GM18870 (cell line): ENCODE measurements at regions not wholly inside any gene's neighbourhood (a gene's known extent, or its start where the extent isn't known, plus 50 kb on each side); places are given as distances from the start of the nearest gene placed in this dataset.
"Not testable (repeated sequence)": the region's sequence is repeated elsewhere in the genome, so short reads cannot be mapped to it uniquely, and the experiment has no call there.

Experiments
- ATAC-seq: cut with Tn5 transposase; IDR thresholded peaks from one replicate; pipeline ENCODE4 v1.9.1; 2021; ENCODE audit warnings: moderate library complexity; ENCODE audit not compliant: unreplicated experiment

GRCh38 chr18:10138719-10139118, 224.9 kb downstream of the VAPA start:
- no peak for ATAC-seq

DNA sequence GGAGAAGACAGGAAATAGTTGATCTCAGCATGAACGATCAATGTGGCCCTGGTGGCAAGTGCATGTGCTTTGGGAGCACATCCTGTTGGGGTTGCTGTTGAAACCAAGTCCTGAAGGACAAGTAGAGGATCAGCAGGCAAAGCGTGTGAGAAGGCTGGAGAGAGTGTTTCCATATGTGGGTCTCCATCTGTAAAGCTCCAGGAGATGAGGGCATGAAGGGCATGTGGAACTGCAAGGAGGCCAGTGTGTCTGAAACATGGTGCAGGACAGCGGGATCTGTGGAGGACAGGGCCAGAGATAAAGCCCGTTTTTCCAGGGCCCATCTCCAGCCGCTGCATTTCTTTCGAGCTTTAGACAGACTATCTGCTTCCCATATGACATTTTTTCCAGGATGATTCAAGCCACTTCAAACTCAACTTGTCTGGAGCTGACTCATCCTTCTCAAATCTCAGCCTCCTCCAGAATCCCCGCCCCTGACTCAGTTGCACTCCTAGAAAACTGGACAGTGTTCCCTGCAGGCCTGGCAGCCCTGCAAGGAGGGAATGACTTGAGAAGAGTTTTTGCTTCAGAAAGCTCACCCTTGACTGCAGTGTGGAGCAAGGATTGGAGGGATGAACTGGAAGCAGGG, 226.1 kb downstream of the VAPA start:
- no peak for ATAC-seq

DNA sequence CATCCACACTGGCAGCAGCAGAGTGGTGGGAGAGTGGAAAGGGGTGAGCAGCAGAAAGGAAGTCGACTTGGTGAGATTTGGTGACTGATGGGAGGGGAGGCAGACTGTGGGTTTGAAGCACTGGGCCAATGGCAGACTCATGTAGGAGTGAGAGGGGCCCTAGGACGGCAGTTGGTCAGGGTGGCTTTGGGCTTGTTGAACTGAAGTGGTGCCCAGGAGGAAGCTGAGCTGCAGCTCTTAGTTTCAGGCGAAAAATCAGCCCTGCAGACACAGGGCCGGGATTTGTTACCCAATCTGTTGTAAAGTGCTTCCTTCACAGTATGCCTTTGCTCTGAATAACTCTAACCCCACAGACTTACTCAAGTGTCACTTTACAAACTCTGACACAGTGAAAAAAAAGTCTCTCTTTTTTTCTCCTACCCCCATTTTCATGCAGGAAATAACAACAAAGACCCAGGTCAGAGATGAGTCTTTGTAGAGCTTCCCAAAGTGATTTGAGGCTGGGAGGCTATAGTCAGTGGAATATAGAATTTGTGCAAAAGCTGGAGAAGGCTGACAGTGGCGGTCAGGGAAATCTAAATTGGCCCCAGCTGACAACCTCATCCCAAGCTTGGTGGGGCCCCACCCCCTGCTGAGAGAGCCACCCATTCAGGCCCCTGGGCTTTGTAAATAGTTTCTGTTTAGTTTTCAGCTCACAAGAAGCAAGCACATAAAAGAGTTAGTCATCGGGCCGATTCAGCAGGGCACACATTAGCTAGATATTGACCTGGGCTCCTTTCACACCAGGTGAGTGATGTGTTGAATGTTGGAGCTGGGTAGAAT, 226.9 kb downstream of the VAPA start:
- no peak for ATAC-seq

DNA sequence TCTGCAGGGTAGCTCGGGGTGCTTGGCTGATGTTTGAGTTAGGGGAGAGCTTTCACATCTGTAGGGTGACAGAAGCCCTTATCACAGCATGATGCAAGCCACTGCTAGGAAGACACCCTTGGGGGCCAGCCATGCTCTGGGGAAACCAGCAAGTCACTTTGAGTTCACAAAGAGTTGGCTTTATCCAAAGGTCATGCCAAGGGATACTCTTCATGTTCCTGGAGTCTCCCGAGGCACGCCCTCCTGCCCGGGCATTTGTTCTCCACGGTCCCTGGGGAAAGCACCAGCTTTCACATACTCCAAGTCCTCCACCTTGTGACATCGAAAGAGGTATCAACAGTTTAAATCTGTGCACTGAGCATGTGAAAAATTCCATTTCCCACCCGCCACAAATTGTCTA, 227.7 kb downstream of the VAPA start:
- no peak for ATAC-seq

GRCh38 chr18:10142056-10142455, 228.2 kb downstream of the VAPA start:
- no peak for ATAC-seq

DNA sequence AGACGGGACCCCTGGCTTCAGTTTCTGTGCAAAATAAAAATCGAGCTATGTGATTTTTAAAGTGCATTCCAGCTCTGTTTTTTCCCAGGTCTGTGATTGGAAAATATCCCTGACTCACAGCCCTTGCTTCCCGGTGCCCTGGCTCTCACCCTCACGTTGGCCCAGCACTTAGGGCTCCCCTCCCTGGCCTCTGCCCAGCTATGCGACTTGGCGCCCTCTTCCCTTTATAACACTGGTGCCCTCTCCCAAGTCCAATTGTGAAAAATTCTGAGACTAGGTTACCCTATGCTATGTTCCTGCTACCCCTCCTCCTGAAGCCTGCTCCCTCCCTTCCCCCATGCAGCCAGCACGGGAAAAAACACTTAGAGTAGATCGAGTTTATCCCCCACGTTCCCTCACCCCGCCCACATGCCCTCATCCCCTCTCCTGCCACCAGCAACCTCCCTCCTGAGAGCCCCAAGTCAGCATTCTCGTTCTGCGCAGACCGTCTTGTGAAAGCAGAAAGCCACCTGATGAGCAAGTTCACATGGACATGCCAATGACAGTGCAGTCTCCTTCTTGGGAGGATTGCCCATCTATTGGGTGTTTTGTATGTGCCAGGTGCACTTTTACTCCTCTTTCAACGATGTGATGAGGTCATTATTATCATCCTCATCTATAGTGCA, 228.8 kb downstream of the VAPA start:
- ATAC-seq: no peak

- no peak for ATAC-seq
Measured at GRCh38 chr18:10143596-10143995, 229.8 kb downstream of the VAPA start.

- no peak for ATAC-seq
Measured at GRCh38 chr18:10145546-10145945, 231.7 kb downstream of the VAPA start.

DNA sequence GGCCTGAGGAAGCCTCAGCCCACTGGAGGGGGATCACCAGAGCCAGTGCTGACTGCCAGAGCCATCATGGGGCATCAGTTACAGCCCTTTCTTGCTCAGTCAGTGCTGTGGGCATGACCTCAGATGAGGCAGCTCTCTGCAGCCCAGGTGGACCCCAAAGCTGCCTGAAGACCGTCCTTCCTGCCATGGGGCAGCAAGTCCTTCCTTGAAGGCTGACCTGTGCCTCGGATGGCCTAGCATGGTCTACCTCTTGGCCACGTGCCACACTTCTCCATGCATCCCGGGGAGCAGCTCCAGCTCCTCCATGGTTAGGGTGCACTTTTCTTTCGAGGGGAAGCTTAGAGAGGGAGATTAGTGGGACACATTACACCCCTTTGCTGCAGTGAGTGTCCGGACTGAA, 233.4 kb downstream of the VAPA start:
- no peak for ATAC-seq

- no peak for ATAC-seq
Measured at GRCh38 chr18:10147752-10148151, 233.9 kb downstream of the VAPA start.

DNA sequence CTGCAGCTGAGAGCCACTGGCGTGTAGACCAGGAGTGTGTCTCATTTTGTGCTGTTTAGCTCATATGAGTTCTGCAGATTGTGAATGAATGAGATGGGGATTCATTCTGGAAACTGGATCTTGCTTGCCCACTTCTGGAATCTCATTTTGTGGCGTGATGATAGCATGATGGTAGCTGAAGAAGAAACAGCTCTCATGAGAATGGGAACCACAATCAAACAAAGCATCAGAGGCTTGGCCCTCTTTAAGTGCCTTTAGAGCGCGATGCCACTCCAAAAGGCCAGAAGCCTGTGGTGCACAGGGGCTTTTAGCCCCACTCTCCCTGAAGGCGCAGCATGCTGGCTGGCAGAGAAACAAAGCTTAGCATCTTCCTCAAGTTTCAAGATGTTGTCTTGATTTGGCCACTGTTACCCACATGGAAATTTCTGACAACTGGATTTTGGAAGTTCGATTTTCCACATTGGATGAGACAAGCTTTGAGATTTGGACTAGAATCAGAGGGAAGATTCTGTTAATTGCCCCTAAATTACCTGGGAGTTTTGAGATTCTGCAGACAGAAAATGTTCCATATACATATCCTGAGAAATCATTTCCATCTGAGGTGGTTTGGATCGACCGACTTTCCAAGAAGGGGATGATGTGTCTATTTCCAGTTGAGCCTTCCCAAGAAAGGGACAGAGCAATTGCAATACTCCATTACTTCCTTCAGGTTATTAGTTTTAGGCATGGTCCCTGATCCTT, 234.5 kb downstream of the VAPA start:
- ATAC-seq: no peak

GRCh38 chr18:10149768-10150556, 236.1 kb downstream of the VAPA start:
- ATAC-seq: no peak

DNA sequence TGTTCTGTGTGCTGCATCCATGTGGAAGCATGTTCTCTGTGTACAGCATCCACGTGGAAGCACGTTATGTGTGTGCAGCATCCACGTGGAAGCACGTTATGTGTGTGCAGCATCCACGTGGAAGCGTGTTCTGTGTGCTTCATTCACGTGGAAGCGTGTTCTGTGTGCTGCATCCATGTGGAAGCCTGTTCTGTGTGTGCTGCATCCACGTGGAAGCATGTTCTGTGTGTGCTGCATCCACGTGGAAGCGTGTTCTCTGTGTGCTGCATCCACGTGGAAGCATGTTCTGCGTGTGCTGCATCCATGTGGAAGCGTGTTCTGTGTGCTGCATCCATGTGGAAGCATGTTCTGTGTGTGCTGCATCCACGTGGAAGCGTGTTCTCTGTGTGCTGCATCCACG, 236.8 kb downstream of the VAPA start:
- ATAC-seq: not testable (repeated sequence)

GRCh38 chr18:10152475-10152874, 238.7 kb downstream of the VAPA start:
- ATAC-seq: no peak

GRCh38 chr18:10153924-10154752, 240.3 kb downstream of the VAPA start:
- ATAC-seq: no peak

GRCh38 chr18:10157706-10158105, 243.9 kb downstream of the VAPA start:
- ATAC-seq: no peak

DNA sequence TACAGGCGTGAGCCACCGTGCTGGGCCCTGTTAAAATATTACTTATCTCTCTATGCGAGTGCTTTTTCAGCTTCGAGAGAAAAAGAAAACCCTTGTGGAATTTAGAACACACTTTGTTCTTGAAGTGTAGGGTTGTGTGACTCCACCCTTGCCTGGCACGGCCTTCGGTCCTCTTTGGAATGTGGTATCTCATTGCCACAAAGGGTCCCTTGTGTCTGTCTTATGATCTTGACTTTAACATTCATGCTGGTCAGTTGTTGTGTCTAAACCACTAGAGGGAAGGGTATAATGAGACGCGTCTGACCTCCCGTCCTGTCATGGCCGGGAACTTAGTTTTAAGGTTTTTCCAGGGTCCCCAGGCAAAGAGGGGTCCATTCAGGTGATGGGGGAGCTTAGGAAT, 246.4 kb downstream of the VAPA start:
- ATAC-seq: no peak

DNA sequence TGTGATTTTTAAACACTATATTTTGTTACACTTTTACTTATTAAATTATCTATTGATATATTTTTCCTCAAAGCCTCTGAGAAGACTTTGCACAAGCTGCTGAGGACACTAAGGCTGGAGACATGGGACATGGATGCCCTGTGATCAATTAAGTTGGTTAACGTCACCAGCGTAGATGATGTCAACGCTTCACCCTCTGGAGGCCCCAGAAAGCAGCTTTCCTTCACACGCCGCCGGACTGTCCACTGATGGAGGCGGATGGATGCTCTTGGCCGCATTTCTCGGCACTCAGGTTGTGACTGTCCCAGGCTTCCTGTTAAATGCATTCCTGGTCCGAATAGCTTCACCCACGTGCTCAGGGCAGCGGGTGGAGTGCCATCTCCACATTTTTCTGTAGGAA, 247.5 kb downstream of the VAPA start:
- ATAC-seq: no peak

- no peak for ATAC-seq
Measured at GRCh38 chr18:10162340-10162739, 248.5 kb downstream of the VAPA start.
